GM19397 (cell line): ENCODE measurements at regions not wholly inside any gene's neighbourhood (a gene's known extent, or its start where the extent isn't known, plus 50 kb on each side); places are given as distances from the start of the nearest gene placed in this dataset.

Experiments
- ATAC-seq: cut with Tn5 transposase; IDR thresholded peaks from one replicate; pipeline ENCODE4 v1.9.1; 2021; ENCODE audit warnings: mild to moderate bottlenecking, moderate library complexity; ENCODE audit not compliant: unreplicated experiment

- no peak for ATAC-seq
Observed at GRCh38 chr7:156001496-156002260, 189.4 kb upstream of the SHH start.

GRCh38 chr7:156000601-156001396 is 188.5 kb upstream of the SHH start:
- ATAC-seq: no peak

- no peak for ATAC-seq
Observed at GRCh38 chr7:155999631-156000489, 187.6 kb upstream of the SHH start.

- ATAC-seq: no peak
Observed at GRCh38 chr7:155998766-155999630, 186.7 kb upstream of the SHH start.

GRCh38 chr7:155998328-155998691 is 186.0 kb upstream of the SHH start:
- ATAC-seq: no peak

- no peak for ATAC-seq
Observed at GRCh38 chr7:155997431-155998327, 185.4 kb upstream of the SHH start.

- no peak for ATAC-seq
Observed at GRCh38 chr7:155996718-155997280, 184.5 kb upstream of the SHH start.

- no peak for ATAC-seq
Observed at GRCh38 chr7:155995183-155995612, 182.9 kb upstream of the SHH start.

GRCh38 chr7:155994279-155994811 is 182.1 kb upstream of the SHH start:
- ATAC-seq: no peak

GRCh38 chr7:155993420-155994278 is 181.4 kb upstream of the SHH start:
- ATAC-seq: no peak

GRCh38 chr7:155992974-155993373 is 180.7 kb upstream of the SHH start:
- ATAC-seq: no peak

GRCh38 chr7:155992538-155992937 is 180.3 kb upstream of the SHH start:
- ATAC-seq: no peak

GRCh38 chr7:155992107-155992506 is 179.8 kb upstream of the SHH start:
- no peak for ATAC-seq

GRCh38 chr7:155991470-155991869 is 179.2 kb upstream of the SHH start:
- ATAC-seq: no peak

GRCh38 chr7:155988416-155988815 is 176.2 kb upstream of the SHH start:
- ATAC-seq: no peak

- ATAC-seq: no peak
Observed at GRCh38 chr7:155987681-155988235, 175.5 kb upstream of the SHH start.

- ATAC-seq: no peak
Observed at GRCh38 chr7:155986497-155987160, 174.4 kb upstream of the SHH start.
